K562 (cell line): ENCODE measurements at regions not wholly inside any gene's neighbourhood (a gene's known extent, or its start where the extent isn't known, plus 50 kb on each side); places are given as distances from the start of the nearest gene placed in this dataset.

Experiments used
- ATAC-seq: fragments of 200-7000 bp; cut with Tn5 transposase; 3 replicates; pipeline ENCODE4 v1.9.1; 2020; ENCODE audit warnings: moderate library complexity
- BruUV-seq: library from RNA; stranded (reverse); fragments of 400-500 nt; replicated peaks from 2 replicates; lab custom pipeline; 2021; lab: Mats Ljungman, UMichigan
- CTCF ChIA-PET: fragments of 300-600 bp; formaldehyde crosslinking; extraction: SDS; loops from one replicate; lab custom pipeline; 2021; ENCODE audit warnings: low intra/inter-chr PET ratio; lab: Yijun Ruan, JAX
- POLR2A ChIA-PET: fragments of 300-600, 350-650 bp; sonication (Branson Sonifier 250); formaldehyde crosslinking; extraction: SDS; loops from one replicate; lab custom pipeline; 2021; ENCODE audit warnings: antibody characterized with exemption, inconsistent platforms; lab: Yijun Ruan, JAX
- DNase-seq, 4 experiments: peaks; one replicate each; pipeline versions ENCODE4 v3.0.0 to v3.0.0-alpha.2; 2011 to 2018; ENCODE audit warnings: low spot score in 3 of 4, mixed read lengths in 3 of 4; ENCODE audit errors: extremely low read depth in 1 of 4
- FAIRE-seq: peaks from 2 replicates; lab custom pipeline; 2011; peaks lifted over from hg19 to GRCh38; lab: Jason Lieb, UNC
- H2AFZ ChIP-seq: 2 replicates; pipeline ENCODE4 v1.6.0; 2011; ENCODE audit warnings: low read depth, low read length, control low read depth, inconsistent platforms
- H3K27ac ChIP-seq: fragments of 200-600 bp; 3 replicates; pipeline ENCODE4 v1.8.0; 2011; ENCODE audit warnings: low read depth, mild to moderate bottlenecking, control low read depth, inconsistent platforms, low read length, moderate library complexity, mixed read lengths; ENCODE audit errors: extremely low read depth
- H3K27me3 ChIP-seq, 2 experiments: fragments of 300-600 bp in 1 of 2; 2 replicates in 1 of 2; 3 replicates in 1 of 2; pipeline versions ENCODE4 v1.6.0 to v1.8.0; 2011; ENCODE audit warnings: inconsistent platforms in 2 of 2, low read length in 2 of 2, mild to moderate bottlenecking in 1 of 2, mixed read lengths in 1 of 2, moderate library complexity in 1 of 2; ENCODE audit not compliant: control insufficient read depth in 2 of 2, insufficient read depth in 2 of 2
- H3K36me3 ChIP-seq: fragments of 300-600 bp; 3 replicates; pipeline ENCODE4 v1.8.0; 2011; ENCODE audit warnings: mild to moderate bottlenecking, low read length, inconsistent platforms; ENCODE audit not compliant: control insufficient read depth, insufficient read depth
- H3K4me1 ChIP-seq, 2 experiments: fragments of 200-600 bp in 1 of 2; replicated peaks in 1 of 2; 2 replicates in 1 of 2; 3 replicates in 1 of 2; pipeline versions ENCODE4 v1.5.1 to v1.8.0; 2011; ENCODE audit warnings: inconsistent platforms in 2 of 2, low read length in 2 of 2, mild to moderate bottlenecking in 1 of 2, mixed read lengths in 1 of 2, moderate library complexity in 1 of 2; ENCODE audit not compliant: control insufficient read depth in 2 of 2, insufficient read depth in 2 of 2
- H3K4me2 ChIP-seq: 2 replicates; pipeline ENCODE4 v1.6.1; 2011; ENCODE audit warnings: low read length, control low read depth, inconsistent platforms, mixed read lengths; ENCODE audit not compliant: insufficient read depth
- H3K4me3 ChIP-seq: fragments of 200-600 bp; sonication (generic), shearing (Covaris generic); 2 replicates; pipeline ENCODE4 v1.5.1; 2016; ENCODE audit warnings: control low read depth, inconsistent platforms
- H3K79me2 ChIP-seq: fragments of 200-600 bp; 3 replicates; pipeline ENCODE4 v1.8.0; 2011; ENCODE audit warnings: low read length, inconsistent platforms; ENCODE audit not compliant: control insufficient read depth, insufficient read depth
- H3K9ac ChIP-seq, 2 experiments: 2 replicates each; pipeline versions ENCODE4 v1.6.0 to v1.6.1; 2011; ENCODE audit warnings: low read depth in 2 of 2, low read length in 2 of 2, control low read depth in 1 of 2, inconsistent platforms in 1 of 2, mild to moderate bottlenecking in 1 of 2, mixed read lengths in 1 of 2; ENCODE audit not compliant: insufficient read depth in 1 of 2
- H3K9me1 ChIP-seq: one replicate; pipeline ENCODE4 v1.6.0; 2011; ENCODE audit warnings: inconsistent platforms, mild to moderate bottlenecking, low read length, moderate library complexity; ENCODE audit not compliant: control insufficient read depth, insufficient read depth
- H3K9me3 ChIP-seq: replicated peaks from 2 replicates; pipeline ENCODE4 v1.5.1; 2011; ENCODE audit warnings: low read depth, low read length, inconsistent platforms; ENCODE audit not compliant: control insufficient read depth, insufficient read depth
- H4K20me1 ChIP-seq: replicated peaks from 2 replicates; pipeline ENCODE4 v1.6.1; 2011; ENCODE audit warnings: low read length, inconsistent platforms, mixed read lengths; ENCODE audit not compliant: control insufficient read depth, insufficient read depth
- BRD4 ChIP-seq: fragments of 200-600 bp; sonication (generic); IDR thresholded peaks from 2 replicates; pipeline ENCODE4 v1.6.1; 2017; ENCODE audit warnings: inconsistent platforms
- CBFA2T2 ChIP-seq: fragments of 450-650 bp; conservative IDR thresholded peaks from 2 replicates; pipeline ENCODE4 v1.6.1; 2017; ENCODE audit warnings: mild to moderate bottlenecking
- EHMT2 ChIP-seq: fragments of 450-650 bp; IDR thresholded peaks from 2 replicates; pipeline ENCODE4 v1.6.1; 2018; ENCODE audit warnings: antibody characterized with exemption
- EP300 ChIP-seq: IDR thresholded peaks from 2 replicates; pipeline ENCODE4 v1.6.1; 2012; ENCODE audit warnings: low read length, improper control_type of control experiment
- FOS ChIP-seq: IDR thresholded peaks from 3 replicates; pipeline ENCODE4 v1.6.1; 2011; ENCODE audit not compliant: insufficient read length; ENCODE audit errors: extremely low read depth
- MCM7 ChIP-seq, 2 experiments: fragments of 450-650 bp; IDR thresholded peaks; 2 replicates each; pipeline ENCODE4 v1.6.1; 2016 to 2018
- NCOA6 ChIP-seq: fragments of 450-650 bp; IDR thresholded peaks from 2 replicates; pipeline ENCODE4 v1.6.1; 2017; ENCODE audit warnings: mild to moderate bottlenecking
- POLR2A ChIP-seq: fragments of 450-650 bp; conservative IDR thresholded peaks from 2 replicates; pipeline ENCODE4 v1.6.1; 2016
- SAFB2 ChIP-seq: fragments of 200-400 bp; formaldehyde crosslinking; IDR thresholded peaks from 2 replicates; pipeline ENCODE4 v1.6.1; 2018; ENCODE audit warnings: borderline replicate concordance, low read length, low read depth, moderate library complexity; ENCODE audit not compliant: severe bottlenecking
- STAT5A ChIP-seq: IDR thresholded peaks from 2 replicates; pipeline ENCODE4 v1.6.1; 2012; ENCODE audit warnings: low read length, inconsistent platforms, borderline replicate concordance
- SUPT5H ChIP-seq: fragments of 450-650 bp; IDR thresholded peaks from 2 replicates; pipeline ENCODE4 v1.6.1; 2016
- TOE1 ChIP-seq, 2 experiments: fragments of 450-650 bp in 1 of 2; sonication (generic) in 1 of 2; formaldehyde crosslinking in 1 of 2; IDR thresholded peaks; 2 replicates each; pipeline versions ENCODE4 v1.7.1 to v1.8.0; 2016 to 2022; ENCODE audit warnings: borderline replicate concordance in 2 of 2, mild to moderate bottlenecking in 2 of 2, antibody characterized with exemption in 1 of 2, inconsistent platforms in 1 of 2, low read depth in 1 of 2, missing genetic modification reagents in 1 of 2, moderate library complexity in 1 of 2
- TRIM24 ChIP-seq, 2 experiments: fragments of 450-650 bp; IDR thresholded peaks; 2 replicates each; pipeline ENCODE4 v1.6.1; 2016
- ZNF695 ChIP-seq: fragments of 450-650 bp; formaldehyde crosslinking; IDR thresholded peaks from 2 replicates; pipeline ENCODE4 v1.4.0; 2020; ENCODE audit warnings: mild to moderate bottlenecking, moderate library complexity
- ZNF707 ChIP-seq: fragments of 250-450 bp; sonication (Bioruptor Pico); conservative IDR thresholded peaks from 2 replicates; pipeline ENCODE4 v1.8.0; 2022; ENCODE audit warnings: inconsistent platforms, mild to moderate bottlenecking, moderate library complexity
- WGBS: fragments of 100-300 bp; shearing (Covaris generic); methylation state at CpG from one replicate; pipeline ENCODE4 v1.1.6; 2016; ENCODE audit warnings: low coverage, mixed read lengths; ENCODE audit not compliant: insufficient coverage; ENCODE audit errors: missing lambda C conversion rate; 5-methylcytosine and 5-hydroxymethylcytosine counted together
- in situ Hi-C: fragments of 300-500 bp; cut with MboI; formaldehyde crosslinking; loops from 4 replicates; pipeline ENCODE4 v1.15.0; 2018; ENCODE audit warnings: inconsistent platforms, mixed read lengths
- intact Hi-C: fragments of 100-400 bp; cut with micrococcal nuclease; formaldehyde crosslinking; loops from 2 replicates; pipeline ENCODE4 v1.14.2; 2022
- TF ChIP-seq, protein P1 (sequence below): sonication (generic); IDR thresholded peaks from 2 replicates; pipeline ENCODE4 v1.6.1; 2016
- TF ChIP-seq, protein P2 (sequence below): fragments of 250-450 bp; sonication (Bioruptor Pico); IDR thresholded peaks from 2 replicates; pipeline ENCODE4 v1.4.0; 2020; ENCODE audit warnings: mild to moderate bottlenecking, moderate library complexity, borderline replicate concordance

DNA sequence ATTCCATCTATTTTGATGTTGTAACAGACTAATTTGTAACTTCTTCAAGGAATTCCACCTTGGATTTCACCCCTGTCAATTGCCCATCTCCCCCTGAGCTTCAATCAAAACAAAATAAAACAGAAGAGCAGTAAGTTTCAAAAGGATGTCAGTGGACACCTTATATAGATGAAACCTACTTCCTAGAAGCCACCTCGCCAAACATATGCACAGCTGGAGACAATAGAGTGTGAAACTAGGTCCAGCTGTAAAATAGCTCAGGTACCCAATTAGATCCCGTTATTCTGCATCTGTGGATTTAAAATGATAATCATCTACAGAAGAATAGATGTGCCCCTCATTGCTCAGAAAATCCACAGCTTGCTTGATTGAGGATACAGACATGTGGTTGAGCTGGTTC is 598.6 kb downstream of the SH2D4B start:
- Histone ChIP-seq H3K9me1 (no peaks in the 10 kb centered on the region), H3K9ac (no peak overlapping the region)
- intact Hi-C loops: no loop called here
- no peak for DNase-seq
- no TSS peak for BruUV-seq
- TF ChIP-seq EP300 (no peak), CBFA2T2 (no peak), STAT5A (no peak), EHMT2 (no peak), SAFB2 (no peak), TRIM24 (IDR thresholded peaks at IDR 0.05) (no peak), SUPT5H (no peak), BRD4 (no peak), MCM7 (IDR thresholded peaks at IDR 0.05) (no peak), NCOA6 (no peak), ZNF707 (CRISPR knock-in tag) (no peak), ZNF695 (CRISPR knock-in tag) (no peak), TOE1 (IDR thresholded peaks at IDR 0.05; ENCODE audit: borderline replicate concordance) (no peak), TOE1 (CRISPR knock-in tag; IDR thresholded peaks at IDR 0.05; ENCODE audit: borderline replicate concordance, low read depth) (no peak), FOS (no peak), POLR2A (no peak)
- TF ChIP-seq, protein P1, sequence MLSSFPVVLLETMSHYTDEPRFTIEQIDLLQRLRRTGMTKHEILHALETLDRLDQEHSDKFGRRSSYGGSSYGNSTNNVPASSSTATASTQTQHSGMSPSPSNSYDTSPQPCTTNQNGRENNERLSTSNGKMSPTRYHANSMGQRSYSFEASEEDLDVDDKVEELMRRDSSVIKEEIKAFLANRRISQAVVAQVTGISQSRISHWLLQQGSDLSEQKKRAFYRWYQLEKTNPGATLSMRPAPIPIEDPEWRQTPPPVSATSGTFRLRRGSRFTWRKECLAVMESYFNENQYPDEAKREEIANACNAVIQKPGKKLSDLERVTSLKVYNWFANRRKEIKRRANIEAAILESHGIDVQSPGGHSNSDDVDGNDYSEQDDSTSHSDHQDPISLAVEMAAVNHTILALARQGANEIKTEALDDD: no peak
- TF ChIP-seq, protein P2, sequence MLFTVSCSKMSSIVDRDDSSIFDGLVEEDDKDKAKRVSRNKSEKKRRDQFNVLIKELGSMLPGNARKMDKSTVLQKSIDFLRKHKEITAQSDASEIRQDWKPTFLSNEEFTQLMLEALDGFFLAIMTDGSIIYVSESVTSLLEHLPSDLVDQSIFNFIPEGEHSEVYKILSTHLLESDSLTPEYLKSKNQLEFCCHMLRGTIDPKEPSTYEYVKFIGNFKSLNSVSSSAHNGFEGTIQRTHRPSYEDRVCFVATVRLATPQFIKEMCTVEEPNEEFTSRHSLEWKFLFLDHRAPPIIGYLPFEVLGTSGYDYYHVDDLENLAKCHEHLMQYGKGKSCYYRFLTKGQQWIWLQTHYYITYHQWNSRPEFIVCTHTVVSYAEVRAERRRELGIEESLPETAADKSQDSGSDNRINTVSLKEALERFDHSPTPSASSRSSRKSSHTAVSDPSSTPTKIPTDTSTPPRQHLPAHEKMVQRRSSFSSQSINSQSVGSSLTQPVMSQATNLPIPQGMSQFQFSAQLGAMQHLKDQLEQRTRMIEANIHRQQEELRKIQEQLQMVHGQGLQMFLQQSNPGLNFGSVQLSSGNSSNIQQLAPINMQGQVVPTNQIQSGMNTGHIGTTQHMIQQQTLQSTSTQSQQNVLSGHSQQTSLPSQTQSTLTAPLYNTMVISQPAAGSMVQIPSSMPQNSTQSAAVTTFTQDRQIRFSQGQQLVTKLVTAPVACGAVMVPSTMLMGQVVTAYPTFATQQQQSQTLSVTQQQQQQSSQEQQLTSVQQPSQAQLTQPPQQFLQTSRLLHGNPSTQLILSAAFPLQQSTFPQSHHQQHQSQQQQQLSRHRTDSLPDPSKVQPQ: no peak
- TF ChIP-seq, all 486 proteins: peak for 0
- WGBS: 0% methylated on average over 2 of the region's 2 CpGs
- H4K20me1 ChIP-seq: no peaks in the 10 kb centered on the region
- no peaks in the 10 kb centered on the region for H3K27me3 ChIP-seq
- H3K27ac ChIP-seq: no peak overlapping the region
- no peak overlapping the region for H3K4me2 ChIP-seq
- no peaks in the 10 kb centered on the region for H3K36me3 ChIP-seq
- H3K4me3 ChIP-seq: no peak overlapping the region
- H3K4me1 ChIP-seq: no peaks in the 10 kb centered on the region
- ChIA-PET POLR2A (no interaction called here), CTCF (no interaction called here)
- ATAC-seq (no peak), FAIRE-seq (no peak)
- no peaks in the 10 kb centered on the region for H3K79me2 ChIP-seq
- in situ Hi-C loops: no loop called here
- H3K9me3 ChIP-seq: no peaks in the 10 kb centered on the region
- no peak overlapping the region for H2AFZ ChIP-seq
